ENCODE measurements at regions not wholly inside any gene's neighbourhood (a gene's known extent, or its start where the extent isn't known, plus 50 kb on each side); places are given as distances from the start of the nearest gene placed in this dataset.
"Not testable (repeated sequence)": the region's sequence is repeated elsewhere in the genome, so short reads cannot be mapped to it uniquely, and the experiment has no call there.

GRCh38 chr6:160804639-160805038, 102.6 kb downstream of the PLG start:
- H3K4me3 ChIP-seq (ENCODE audit: low read depth, low read length): no peak overlapping the region

GRCh38 chr6:160808263-160808662, 106.2 kb downstream of the PLG start:
- H3K4me3 ChIP-seq (ENCODE audit: low read depth, low read length): no peak overlapping the region
- no peak for TF ChIP-seq CTCF (IDR thresholded peaks at IDR 0.05; ENCODE audit: low read depth, low read length)

More at GRCh38 chr6:160804639-160805038, 102.6 kb downstream of the PLG start:
- TF ChIP-seq CTCF (IDR thresholded peaks at IDR 0.05; ENCODE audit: low read depth, low read length): no peak

- no peak for TF ChIP-seq CTCF (IDR thresholded peaks at IDR 0.05; ENCODE audit: low read depth, low read length)
- H3K4me3 ChIP-seq (ENCODE audit: low read depth, low read length): no peak overlapping the region
These were observed 108.2 kb downstream of the PLG start for GRCh38 chr6:160810238-160810637.

- H3K4me3 ChIP-seq (ENCODE audit: low read depth, low read length): no peak overlapping the region
- no peak for TF ChIP-seq CTCF (IDR thresholded peaks at IDR 0.05; ENCODE audit: low read depth, low read length)
These were observed 110.1 kb downstream of the PLG start for GRCh38 chr6:160812097-160812496.

- no peak overlapping the region for H3K4me3 ChIP-seq (ENCODE audit: low read depth, low read length)
- TF ChIP-seq CTCF (IDR thresholded peaks at IDR 0.05; ENCODE audit: low read depth, low read length): no peak
These were observed 116.9 kb downstream of the PLG start for GRCh38 chr6:160818934-160819333.

GRCh38 chr6:160820661-160821060, 118.6 kb downstream of the PLG start:
- H3K4me3 ChIP-seq (ENCODE audit: low read depth, low read length): not testable (repeated sequence)

GRCh38 chr6:160831739-160832138, 129.7 kb downstream of the PLG start:
- no peak overlapping the region for H3K4me3 ChIP-seq (ENCODE audit: low read depth, low read length)
- no peak for TF ChIP-seq CTCF (IDR thresholded peaks at IDR 0.05; ENCODE audit: low read depth, low read length)

GRCh38 chr6:160832422-160832821, 130.4 kb downstream of the PLG start:
- TF ChIP-seq CTCF (IDR thresholded peaks at IDR 0.05; ENCODE audit: low read depth, low read length): no peak
- H3K4me3 ChIP-seq (ENCODE audit: low read depth, low read length): no peak overlapping the region

Measured in WI38 (cell line).